ENCODE measurements at regions not wholly inside any gene's neighbourhood (a gene's known extent, or its start where the extent isn't known, plus 50 kb on each side); places are given as distances from the start of the nearest gene placed in this dataset.

GRCh38 chr6:163808871-163809270 is 394.4 kb downstream of the QKI start:
- TF ChIP-seq CTCF (IDR thresholded peaks at IDR 0.05) (no peak), POLR2A (IDR thresholded peaks at IDR 0.05) (no peak)
